K562 (cell line): ENCODE measurements at regions not wholly inside any gene's neighbourhood (a gene's known extent, or its start where the extent isn't known, plus 50 kb on each side); places are given as distances from the start of the nearest gene placed in this dataset.

ENCODE experiments used
- ATAC-seq: fragments of 200-7000 bp; cut with Tn5 transposase; 3 replicates; pipeline ENCODE4 v1.9.1; 2020; ENCODE audit warnings: moderate library complexity
- BruUV-seq: library from RNA; stranded (reverse); fragments of 400-500 nt; replicated peaks from 2 replicates; lab custom pipeline; 2021; lab: Mats Ljungman, UMichigan
- CTCF ChIA-PET: fragments of 300-600 bp; formaldehyde crosslinking; extraction: SDS; loops from one replicate; lab custom pipeline; 2021; ENCODE audit warnings: low intra/inter-chr PET ratio; lab: Yijun Ruan, JAX
- POLR2A ChIA-PET: fragments of 300-600, 350-650 bp; sonication (Branson Sonifier 250); formaldehyde crosslinking; extraction: SDS; loops from one replicate; lab custom pipeline; 2021; ENCODE audit warnings: antibody characterized with exemption, inconsistent platforms; lab: Yijun Ruan, JAX
- DNase-seq, 4 experiments: peaks; one replicate each; pipeline versions ENCODE4 v3.0.0 to v3.0.0-alpha.2; 2011 to 2018; ENCODE audit warnings: low spot score in 3 of 4, mixed read lengths in 3 of 4; ENCODE audit errors: extremely low read depth in 1 of 4
- FAIRE-seq: peaks from 2 replicates; lab custom pipeline; 2011; peaks lifted over from hg19 to GRCh38; lab: Jason Lieb, UNC
- H2AFZ ChIP-seq: 2 replicates; pipeline ENCODE4 v1.6.0; 2011; ENCODE audit warnings: low read depth, low read length, control low read depth, inconsistent platforms
- H3K27ac ChIP-seq: fragments of 200-600 bp; 3 replicates; pipeline ENCODE4 v1.8.0; 2011; ENCODE audit warnings: low read depth, mild to moderate bottlenecking, control low read depth, inconsistent platforms, low read length, moderate library complexity, mixed read lengths; ENCODE audit errors: extremely low read depth
- H3K27me3 ChIP-seq, 2 experiments: fragments of 300-600 bp in 1 of 2; 2 replicates in 1 of 2; 3 replicates in 1 of 2; pipeline versions ENCODE4 v1.6.0 to v1.8.0; 2011; ENCODE audit warnings: inconsistent platforms in 2 of 2, low read length in 2 of 2, mild to moderate bottlenecking in 1 of 2, mixed read lengths in 1 of 2, moderate library complexity in 1 of 2; ENCODE audit not compliant: control insufficient read depth in 2 of 2, insufficient read depth in 2 of 2
- H3K36me3 ChIP-seq: fragments of 300-600 bp; 3 replicates; pipeline ENCODE4 v1.8.0; 2011; ENCODE audit warnings: mild to moderate bottlenecking, low read length, inconsistent platforms; ENCODE audit not compliant: control insufficient read depth, insufficient read depth
- H3K4me1 ChIP-seq, 2 experiments: fragments of 200-600 bp in 1 of 2; replicated peaks in 1 of 2; 2 replicates in 1 of 2; 3 replicates in 1 of 2; pipeline versions ENCODE4 v1.5.1 to v1.8.0; 2011; ENCODE audit warnings: inconsistent platforms in 2 of 2, low read length in 2 of 2, mild to moderate bottlenecking in 1 of 2, mixed read lengths in 1 of 2, moderate library complexity in 1 of 2; ENCODE audit not compliant: control insufficient read depth in 2 of 2, insufficient read depth in 2 of 2
- H3K4me2 ChIP-seq: 2 replicates; pipeline ENCODE4 v1.6.1; 2011; ENCODE audit warnings: low read length, control low read depth, inconsistent platforms, mixed read lengths; ENCODE audit not compliant: insufficient read depth
- H3K4me3 ChIP-seq: fragments of 200-600 bp; sonication (generic), shearing (Covaris generic); 2 replicates; pipeline ENCODE4 v1.5.1; 2016; ENCODE audit warnings: control low read depth, inconsistent platforms
- H3K79me2 ChIP-seq: fragments of 200-600 bp; 3 replicates; pipeline ENCODE4 v1.8.0; 2011; ENCODE audit warnings: low read length, inconsistent platforms; ENCODE audit not compliant: control insufficient read depth, insufficient read depth
- H3K9ac ChIP-seq, 2 experiments: 2 replicates each; pipeline versions ENCODE4 v1.6.0 to v1.6.1; 2011; ENCODE audit warnings: low read depth in 2 of 2, low read length in 2 of 2, control low read depth in 1 of 2, inconsistent platforms in 1 of 2, mild to moderate bottlenecking in 1 of 2, mixed read lengths in 1 of 2; ENCODE audit not compliant: insufficient read depth in 1 of 2
- H3K9me1 ChIP-seq: one replicate; pipeline ENCODE4 v1.6.0; 2011; ENCODE audit warnings: inconsistent platforms, mild to moderate bottlenecking, low read length, moderate library complexity; ENCODE audit not compliant: control insufficient read depth, insufficient read depth
- H3K9me3 ChIP-seq: replicated peaks from 2 replicates; pipeline ENCODE4 v1.5.1; 2011; ENCODE audit warnings: low read depth, low read length, inconsistent platforms; ENCODE audit not compliant: control insufficient read depth, insufficient read depth
- H4K20me1 ChIP-seq: replicated peaks from 2 replicates; pipeline ENCODE4 v1.6.1; 2011; ENCODE audit warnings: low read length, inconsistent platforms, mixed read lengths; ENCODE audit not compliant: control insufficient read depth, insufficient read depth
- ADNP ChIP-seq: fragments of 200-800 bp; sonication (Bioruptor generic); IDR thresholded peaks from 2 replicates; pipeline ENCODE4 v1.6.1; 2016; ENCODE audit warnings: missing genetic modification characterization, missing compliant biosample characterization
- ASH1L ChIP-seq: fragments of 450-650 bp; IDR thresholded peaks from 2 replicates; pipeline ENCODE4 v1.6.1; 2018; ENCODE audit warnings: borderline replicate concordance, mild to moderate bottlenecking, low read depth; ENCODE audit not compliant: partially characterized antibody
- FOXK1 ChIP-seq: sonication (generic); formaldehyde crosslinking; IDR thresholded peaks from 2 replicates; pipeline ENCODE4 v1.8.0; 2022; ENCODE audit warnings: missing genetic modification reagents, mild to moderate bottlenecking, borderline replicate concordance
- HMGN3 ChIP-seq: IDR thresholded peaks from 2 replicates; pipeline ENCODE4 v1.6.1; 2011; ENCODE audit warnings: borderline replicate concordance, low read depth, mild to moderate bottlenecking, mixed read lengths, low read length; ENCODE audit not compliant: insufficient read length; ENCODE audit errors: extremely low read depth
- IFI16 ChIP-seq: fragments of 250-450 bp; sonication (Bioruptor Pico); IDR thresholded peaks from 2 replicates; pipeline ENCODE4 v2.1.2; 2022; ENCODE audit warnings: mild to moderate bottlenecking, inconsistent platforms
- IRF9 ChIP-seq: fragments of 450-650 bp; IDR thresholded peaks from 2 replicates; pipeline ENCODE4 v1.6.1; 2016; ENCODE audit warnings: missing biosample characterization, missing genetic modification characterization
- NEUROD1 ChIP-seq: fragments of 150-350 bp; IDR thresholded peaks from 2 replicates; pipeline ENCODE4 v1.6.1; 2014; ENCODE audit warnings: borderline replicate concordance, low read length, low read depth; ENCODE audit not compliant: partially characterized antibody
- NR2C1 ChIP-seq, 2 experiments: fragments of 450-650 bp; IDR thresholded peaks; 2 replicates each; pipeline ENCODE4 v1.6.1; 2017; ENCODE audit warnings: mild to moderate bottlenecking in 2 of 2, antibody characterized with exemption in 1 of 2, inconsistent platforms in 1 of 2, missing compliant biosample characterization in 1 of 2, missing genetic modification characterization in 1 of 2
- POLR2B ChIP-seq: fragments of 450-650 bp; IDR thresholded peaks from 2 replicates; pipeline ENCODE4 v1.6.1; 2018; ENCODE audit warnings: low read depth; ENCODE audit not compliant: partially characterized antibody
- PTBP1 ChIP-seq: fragments of 200-400 bp; formaldehyde crosslinking; IDR thresholded peaks from 2 replicates; pipeline ENCODE4 v1.6.1; 2017; ENCODE audit warnings: low read depth, low read length
- PTRF ChIP-seq: fragments of 450-650 bp; IDR thresholded peaks from 2 replicates; pipeline ENCODE4 v1.6.1; 2016; ENCODE audit warnings: mild to moderate bottlenecking, missing genetic modification characterization, missing compliant biosample characterization
- RBBP5 ChIP-seq: fragments of 200-600 bp; sonication (generic); IDR thresholded peaks from 2 replicates; pipeline ENCODE4 v1.6.1; 2012; ENCODE audit warnings: borderline replicate concordance, mild to moderate bottlenecking, low read length, control low read depth, inconsistent platforms; ENCODE audit not compliant: insufficient read depth, poor library complexity, severe bottlenecking
- ZBTB17 ChIP-seq: fragments of 450-650 bp; formaldehyde crosslinking; IDR thresholded peaks from 2 replicates; pipeline ENCODE4 v1.4.0; 2020; ENCODE audit warnings: mild to moderate bottlenecking
- ZC3H4 ChIP-seq: sonication (generic); formaldehyde crosslinking; IDR thresholded peaks from 2 replicates; pipeline ENCODE4 v1.9.0; 2021; ENCODE audit warnings: missing genetic modification reagents, borderline replicate concordance
- WGBS: fragments of 100-300 bp; shearing (Covaris generic); methylation state at CpG from one replicate; pipeline ENCODE4 v1.1.6; 2016; ENCODE audit warnings: low coverage, mixed read lengths; ENCODE audit not compliant: insufficient coverage; ENCODE audit errors: missing lambda C conversion rate; 5-methylcytosine and 5-hydroxymethylcytosine counted together
- in situ Hi-C: fragments of 300-500 bp; cut with MboI; formaldehyde crosslinking; loops from 4 replicates; pipeline ENCODE4 v1.15.0; 2018; ENCODE audit warnings: inconsistent platforms, mixed read lengths
- intact Hi-C: fragments of 100-400 bp; cut with micrococcal nuclease; formaldehyde crosslinking; loops from 2 replicates; pipeline ENCODE4 v1.14.2; 2022
- TF ChIP-seq, protein P1 (sequence below): fragments of 450-650 bp; formaldehyde crosslinking; IDR thresholded peaks from 2 replicates; pipeline ENCODE4 v1.4.0; 2022; ENCODE audit warnings: missing genetic modification characterization

- no peak for FAIRE-seq
Measured at GRCh38 chr21:35625576-35625975, 434.8 kb downstream of the SETD4 start.

GRCh38 chr21:35624901-35625300 lies 435.4 kb downstream of the SETD4 start:
- ChIA-PET CTCF (no interaction called here), POLR2A (no interaction called here)
- 4% methylated on average over 2 of the region's 2 CpGs for WGBS
- Histone ChIP-seq H3K27me3 (no peaks in the 10 kb centered on the region), H3K4me3 (no peak overlapping the region), H3K4me2 (no peak overlapping the region), H4K20me1 (no peaks in the 10 kb centered on the region), H3K79me2 (no peaks in the 10 kb centered on the region), H3K9ac (no peak overlapping the region), H3K4me1 (no peaks in the 10 kb centered on the region), H3K36me3 (no peaks in the 10 kb centered on the region), H3K9me1 (no peaks in the 10 kb centered on the region), H3K27ac (no peak overlapping the region), H2AFZ (no peak overlapping the region), H3K9me3 (no peaks in the 10 kb centered on the region)
- FAIRE-seq (no peak), DNase-seq (no peak), ATAC-seq (no peak)
- no TSS peak for BruUV-seq
- intact Hi-C loops (no loop called here), in situ Hi-C loops (no loop called here)
- TF ChIP-seq POLR2B = no peak
- no peak for TF ChIP-seq NEUROD1
- TF ChIP-seq, protein P1, sequence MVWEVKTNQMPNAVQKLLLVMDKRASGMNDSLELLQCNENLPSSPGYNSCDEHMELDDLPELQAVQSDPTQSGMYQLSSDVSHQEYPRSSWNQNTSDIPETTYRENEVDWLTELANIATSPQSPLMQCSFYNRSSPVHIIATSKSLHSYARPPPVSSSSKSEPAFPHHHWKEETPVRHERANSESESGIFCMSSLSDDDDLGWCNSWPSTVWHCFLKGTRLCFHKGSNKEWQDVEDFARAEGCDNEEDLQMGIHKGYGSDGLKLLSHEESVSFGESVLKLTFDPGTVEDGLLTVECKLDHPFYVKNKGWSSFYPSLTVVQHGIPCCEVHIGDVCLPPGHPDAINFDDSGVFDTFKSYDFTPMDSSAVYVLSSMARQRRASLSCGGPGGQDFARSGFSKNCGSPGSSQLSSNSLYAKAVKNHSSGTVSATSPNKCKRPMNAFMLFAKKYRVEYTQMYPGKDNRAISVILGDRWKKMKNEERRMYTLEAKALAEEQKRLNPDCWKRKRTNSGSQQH (CRISPR knock-in tag) = no peak
- no peak for TF ChIP-seq ZBTB17
- no peak for TF ChIP-seq ADNP (tag)
- no peak for TF ChIP-seq IFI16
- no peak for TF ChIP-seq NR2C1 (IDR thresholded peaks at IDR 0.05)
- TF ChIP-seq NR2C1 (tag; IDR thresholded peaks at IDR 0.05) = no peak
- no peak for TF ChIP-seq HMGN3
- TF ChIP-seq RBBP5 = no peak
- no peak for TF ChIP-seq ZC3H4 (CRISPR knock-in tag)
- TF ChIP-seq PTRF (tag) = no peak
- no peak for TF ChIP-seq PTBP1

More at GRCh38 chr21:35625576-35625975, 434.8 kb downstream of the SETD4 start:
- Histone ChIP-seq H3K9me3 (no peaks in the 10 kb centered on the region), H3K4me3 (no peak overlapping the region), H3K79me2 (no peaks in the 10 kb centered on the region), H3K27ac (no peak overlapping the region), H3K36me3 (no peaks in the 10 kb centered on the region), H3K9me1 (no peaks in the 10 kb centered on the region), H3K4me2 (no peak overlapping the region), H3K4me1 (no peaks in the 10 kb centered on the region), H4K20me1 (no peaks in the 10 kb centered on the region), H3K27me3 (no peaks in the 10 kb centered on the region), H3K9ac (no peak overlapping the region), H2AFZ (no peak overlapping the region)
- CTCF ChIA-PET = no interaction called here
- in situ Hi-C loops (no loop called here), intact Hi-C loops (no loop called here)
- DNase-seq (no peak), ATAC-seq (no peak)
- POLR2A ChIA-PET = no interaction called here
- BruUV-seq = no TSS peak
- WGBS = 2% methylated on average over 3 of the region's 3 CpGs
- no peak for TF ChIP-seq FOXK1
- no peak for TF ChIP-seq ASH1L
- TF ChIP-seq IRF9 (tag) = no peak
